ENCODE measurements at regions not wholly inside any gene's neighbourhood (a gene's known extent, or its start where the extent isn't known, plus 50 kb on each side); places are given as distances from the start of the nearest gene placed in this dataset.
"Not testable (repeated sequence)": the region's sequence is repeated elsewhere in the genome, so short reads cannot be mapped to it uniquely, and the experiment has no call there.

- in situ Hi-C loops (cut with MboI; ENCODE audit: low sequenced_read_pairs) = no loop called here
Measured at GRCh38 chr5:19125956-19126713, 861.9 kb downstream of the CDH18 start.

- in situ Hi-C loops (cut with MboI; ENCODE audit: low sequenced_read_pairs) = no loop called here
Measured at GRCh38 chr5:19140276-19140675, 847.7 kb downstream of the CDH18 start.

DNA sequence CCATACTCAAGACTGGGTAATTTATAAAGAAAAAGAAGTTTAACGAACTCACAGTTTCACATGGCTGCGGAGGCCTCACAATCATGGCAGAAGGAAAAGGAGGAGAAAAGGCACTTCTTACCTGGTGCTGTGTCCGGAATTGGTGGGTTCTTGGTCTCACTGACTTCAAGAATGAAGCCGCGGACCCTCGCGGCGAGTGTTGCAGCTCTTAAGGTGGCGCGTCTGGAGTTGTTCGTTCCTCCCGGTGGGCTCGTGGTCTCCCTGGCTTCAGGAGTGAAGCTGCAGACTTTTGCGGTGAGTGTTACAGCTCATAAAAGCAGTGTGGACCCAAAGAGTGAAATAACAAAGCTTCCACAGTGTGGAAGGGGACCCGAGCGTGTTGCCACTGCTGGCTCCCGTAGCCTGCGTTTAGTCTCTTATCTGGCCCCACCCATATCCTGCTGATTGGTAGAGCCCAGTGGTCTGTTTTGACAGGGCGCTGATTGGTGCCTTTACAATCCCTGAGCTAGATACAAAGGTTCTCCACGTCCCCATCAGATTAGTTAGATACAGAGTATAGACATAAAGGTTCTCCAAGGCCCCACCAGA lies 846.0 kb downstream of the CDH18 start:
- in situ Hi-C loops (cut with MboI; ENCODE audit: low sequenced_read_pairs) = not testable (repeated sequence)

DNA sequence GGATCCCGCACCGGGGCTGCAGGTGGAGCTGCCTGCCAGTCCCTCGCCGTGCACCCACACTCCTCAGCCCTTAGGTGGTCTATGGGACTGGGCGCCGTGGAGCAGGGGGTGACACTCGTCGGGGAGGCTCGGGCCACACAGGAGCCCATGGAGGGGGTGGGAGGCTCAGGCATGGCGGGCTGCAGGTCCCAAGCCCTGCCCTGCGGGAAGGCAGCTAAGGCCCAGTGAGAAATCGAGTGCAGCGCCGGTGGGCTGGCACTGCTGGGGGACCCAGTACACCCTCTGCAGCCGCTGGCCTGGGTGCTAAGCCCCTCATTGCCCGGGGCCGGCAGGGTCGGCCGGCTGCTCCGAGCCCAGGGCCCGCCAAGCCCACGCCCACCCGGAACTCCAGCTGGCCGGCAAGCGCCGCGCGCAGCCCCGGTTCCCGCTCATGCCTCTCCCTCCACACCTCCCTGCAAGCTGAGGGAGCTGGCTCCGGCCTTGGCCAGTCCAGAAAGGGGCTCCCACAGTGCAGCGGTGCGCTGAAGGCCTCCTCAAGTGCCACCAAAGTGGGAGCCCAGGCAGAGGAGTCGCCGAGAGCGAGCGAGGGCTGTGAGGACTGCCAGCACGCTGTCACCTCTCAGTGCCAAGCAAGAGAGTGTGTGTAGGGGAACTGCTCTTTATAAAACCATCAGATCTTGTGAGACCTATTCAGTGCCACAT lies 845.1 kb downstream of the CDH18 start:
- in situ Hi-C loops (cut with MboI; ENCODE audit: low sequenced_read_pairs) = not testable (repeated sequence)

DNA sequence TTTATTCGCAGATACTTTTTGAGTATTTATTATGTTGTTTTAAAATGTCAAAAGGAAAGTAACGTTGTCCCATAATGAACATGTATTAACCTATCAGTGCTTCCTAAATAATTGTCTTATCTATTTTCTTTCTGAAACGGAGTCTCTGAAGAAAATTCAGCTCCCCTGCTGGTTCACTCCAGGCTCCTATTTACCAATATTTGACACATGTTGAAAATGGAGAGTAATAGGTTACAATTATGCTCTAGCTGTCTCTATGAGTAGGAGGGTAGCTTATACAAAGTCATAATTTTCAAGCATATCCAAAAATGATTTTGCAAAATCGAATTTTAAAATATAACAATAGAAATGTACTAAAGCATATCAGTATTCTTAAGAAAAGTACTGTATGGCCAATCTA lies 844.1 kb downstream of the CDH18 start:
- in situ Hi-C loops (cut with MboI; ENCODE audit: low sequenced_read_pairs) = no loop called here

DNA sequence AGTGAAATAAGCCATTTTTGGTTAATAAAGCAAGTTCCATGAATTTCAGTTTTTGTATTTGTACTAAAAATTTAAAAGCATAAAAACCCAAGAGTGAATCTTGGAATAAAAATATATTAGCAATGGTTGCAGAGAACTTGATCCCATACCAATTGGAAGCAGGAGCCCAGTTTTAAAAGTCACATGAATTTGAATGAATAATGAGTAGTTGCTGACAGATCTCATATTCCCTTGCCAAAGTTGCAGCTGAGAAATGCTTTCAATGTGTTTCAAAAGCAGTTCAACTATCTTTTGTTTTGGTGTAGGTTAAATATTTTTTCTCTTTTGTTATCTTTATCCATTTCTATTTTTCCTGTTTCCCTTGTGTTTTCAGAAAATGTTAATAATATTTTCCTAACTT lies 818.6 kb downstream of the CDH18 start:
- in situ Hi-C loops (cut with MboI; ENCODE audit: low sequenced_read_pairs) = no loop called here

DNA sequence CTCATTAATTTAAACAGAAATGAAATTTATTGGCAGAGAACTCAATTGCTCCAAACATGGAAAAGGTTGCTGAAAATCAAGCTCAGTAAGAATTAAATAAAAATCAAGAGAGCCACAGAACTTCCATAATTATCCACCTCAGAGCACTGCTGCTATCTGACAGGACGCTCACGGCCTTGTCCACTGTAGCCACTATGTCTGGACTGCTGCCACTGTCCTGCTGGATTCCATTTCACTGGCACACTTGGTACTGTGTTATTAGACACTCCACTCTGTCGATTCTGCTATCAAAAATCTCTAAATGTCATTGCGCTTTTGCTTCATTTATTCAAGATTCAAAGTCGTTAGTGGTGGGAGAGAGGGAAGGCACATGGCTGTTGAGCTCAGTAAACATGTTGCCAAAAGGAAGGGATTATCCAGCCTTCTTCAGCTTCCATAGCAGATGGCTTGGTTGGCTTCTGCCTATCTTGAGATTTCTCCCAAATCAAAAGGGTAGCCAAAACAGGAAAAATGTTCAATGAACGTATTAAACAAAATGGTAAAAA lies 815.0 kb downstream of the CDH18 start:
- in situ Hi-C loops (cut with MboI; ENCODE audit: low sequenced_read_pairs) = no loop called here

- in situ Hi-C loops (cut with MboI; ENCODE audit: low sequenced_read_pairs) = no loop called here
Measured at GRCh38 chr5:19175776-19176570, 812.0 kb downstream of the CDH18 start.

DNA sequence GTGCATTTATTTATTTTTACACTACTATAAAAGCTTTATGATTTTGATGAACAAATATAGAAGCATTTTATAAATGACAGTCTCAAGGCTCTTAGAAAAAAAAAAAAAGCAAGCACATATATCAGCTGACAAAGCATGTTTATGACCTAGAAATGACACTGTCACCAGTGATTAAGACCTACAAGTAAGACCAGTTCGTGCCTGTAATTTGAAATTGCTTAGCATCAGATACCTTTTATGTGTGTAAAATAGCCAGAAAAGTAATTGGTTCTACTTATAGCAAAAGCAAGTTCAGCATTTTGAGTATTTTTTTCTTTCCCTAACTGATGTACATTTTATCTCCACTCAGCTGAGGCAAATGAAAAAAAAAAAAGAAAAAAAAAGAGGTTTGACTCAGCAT lies 808.4 kb downstream of the CDH18 start:
- in situ Hi-C loops (cut with MboI; ENCODE audit: low sequenced_read_pairs) = no loop called here

DNA sequence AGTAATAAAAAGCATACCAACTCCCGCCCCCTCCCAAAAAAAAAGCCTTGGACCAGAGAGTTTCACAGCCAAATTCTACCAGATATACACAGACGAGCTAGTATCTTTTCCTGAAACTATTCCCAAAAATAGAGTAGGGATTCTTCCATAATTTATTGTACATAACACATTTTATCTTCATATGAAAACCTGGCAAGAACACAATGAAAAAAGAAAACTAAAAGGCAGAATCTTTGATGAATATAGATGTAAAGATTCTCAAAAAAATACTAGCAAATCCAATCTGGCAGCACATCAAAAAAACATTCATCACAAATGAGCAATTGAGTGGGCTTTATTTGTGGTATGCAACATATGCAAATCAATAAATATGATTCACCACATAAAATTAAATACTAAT lies 798.8 kb downstream of the CDH18 start:
- in situ Hi-C loops (cut with MboI; ENCODE audit: low sequenced_read_pairs) = no loop called here

GRCh38 chr5:19193631-19194030 lies 794.4 kb downstream of the CDH18 start:
- in situ Hi-C loops (cut with MboI; ENCODE audit: low sequenced_read_pairs) = no loop called here

- in situ Hi-C loops (cut with MboI; ENCODE audit: low sequenced_read_pairs) = no loop called here
Measured at GRCh38 chr5:19196631-19197030, 791.4 kb downstream of the CDH18 start.

DNA sequence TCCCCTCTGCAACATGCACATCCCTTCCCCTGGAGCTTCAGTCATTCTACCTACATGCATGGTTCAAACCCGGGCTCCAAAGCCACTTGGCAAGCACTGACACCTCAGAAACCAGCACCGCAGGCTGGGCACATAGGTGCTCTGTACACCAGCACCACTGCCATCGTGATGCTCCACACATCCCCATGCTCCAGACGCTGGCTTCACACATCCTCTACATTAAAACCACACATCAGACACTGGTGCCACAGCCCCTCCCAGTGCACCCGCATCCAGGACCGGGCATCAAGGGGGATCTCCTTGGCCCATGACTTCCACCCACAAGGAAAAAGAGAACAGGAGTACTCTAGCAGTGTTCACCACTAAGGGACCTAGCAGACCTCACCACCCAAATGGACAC lies 787.7 kb downstream of the CDH18 start:
- in situ Hi-C loops (cut with MboI; ENCODE audit: low sequenced_read_pairs) = no loop called here

DNA sequence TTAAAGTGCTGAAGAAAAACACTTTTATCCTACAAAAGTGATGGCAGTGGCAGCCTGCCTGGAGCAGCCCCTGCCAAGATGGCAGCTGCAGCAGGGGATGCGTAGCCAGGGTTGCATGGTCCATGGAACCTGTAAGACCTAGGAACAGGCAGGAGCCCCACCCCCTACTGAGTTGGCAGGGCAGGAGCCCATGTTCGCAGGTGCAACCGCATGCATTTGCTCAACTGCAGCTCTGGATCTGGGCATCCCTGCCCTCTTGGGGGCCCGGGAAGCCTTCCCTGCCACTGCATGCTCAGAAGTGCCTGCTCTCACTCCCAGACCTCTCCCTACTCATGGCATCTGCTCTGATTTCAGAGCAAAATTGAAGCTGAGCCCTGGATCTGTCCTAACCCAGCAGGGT lies 779.6 kb downstream of the CDH18 start:
- in situ Hi-C loops (cut with MboI; ENCODE audit: low sequenced_read_pairs) = no loop called here

- in situ Hi-C loops (cut with MboI; ENCODE audit: low sequenced_read_pairs) = no loop called here
Measured at GRCh38 chr5:19210886-19211285, 777.1 kb downstream of the CDH18 start.

DNA sequence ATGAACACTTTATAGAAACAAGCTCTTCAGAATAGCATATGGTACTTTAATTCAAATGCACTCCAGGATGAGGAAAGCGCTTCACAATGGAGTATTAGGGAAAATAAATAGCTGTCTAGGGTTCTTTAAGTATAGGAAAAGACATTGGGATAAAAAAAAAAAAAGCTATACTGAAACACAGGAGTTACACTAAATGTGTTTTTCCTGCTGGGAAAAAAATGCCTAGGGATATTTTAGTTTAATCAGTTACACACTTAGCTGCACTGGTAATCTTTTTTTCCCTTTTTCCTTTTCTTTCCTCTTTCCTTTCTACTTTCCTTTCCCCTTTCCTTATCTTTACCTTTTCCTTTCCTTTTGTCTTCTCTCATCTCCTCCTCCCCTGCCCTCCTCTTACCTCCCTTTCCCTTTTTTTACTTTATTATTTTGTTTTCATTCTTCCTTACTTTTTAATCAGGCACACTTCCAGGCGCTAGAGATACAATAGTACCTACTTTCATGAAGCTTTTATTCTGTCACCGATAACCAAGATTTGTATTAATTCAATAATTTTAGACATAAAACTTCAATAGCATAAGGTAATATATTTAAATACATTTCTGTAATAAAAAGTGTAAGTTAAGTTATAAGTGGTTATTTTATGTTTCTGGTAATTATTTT lies 758.7 kb downstream of the CDH18 start:
- in situ Hi-C loops (cut with MboI; ENCODE audit: low sequenced_read_pairs) = no loop called here

DNA sequence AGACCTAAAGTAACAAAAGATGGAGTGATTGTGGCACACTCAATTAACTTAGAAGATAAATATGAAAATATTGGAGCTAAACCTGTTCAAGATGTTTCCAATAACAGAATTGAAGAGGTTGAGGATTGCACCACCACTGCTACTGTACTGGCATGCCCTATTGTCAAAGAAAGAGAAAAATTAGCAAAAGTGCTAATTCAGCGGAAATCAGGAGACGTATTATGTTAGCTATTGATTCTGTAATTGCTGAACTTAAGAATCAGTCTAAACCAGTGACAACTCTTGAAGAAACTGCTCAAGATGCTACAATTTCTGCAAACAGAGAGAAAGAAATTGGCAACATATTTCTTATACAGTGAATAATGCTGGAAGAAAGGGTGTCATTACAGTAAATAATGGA lies 754.4 kb downstream of the CDH18 start:
- in situ Hi-C loops (cut with MboI; ENCODE audit: low sequenced_read_pairs) = no loop called here

- in situ Hi-C loops (cut with MboI; ENCODE audit: low sequenced_read_pairs) = no loop called here
Measured at GRCh38 chr5:19235101-19235584, 752.9 kb downstream of the CDH18 start.

DNA sequence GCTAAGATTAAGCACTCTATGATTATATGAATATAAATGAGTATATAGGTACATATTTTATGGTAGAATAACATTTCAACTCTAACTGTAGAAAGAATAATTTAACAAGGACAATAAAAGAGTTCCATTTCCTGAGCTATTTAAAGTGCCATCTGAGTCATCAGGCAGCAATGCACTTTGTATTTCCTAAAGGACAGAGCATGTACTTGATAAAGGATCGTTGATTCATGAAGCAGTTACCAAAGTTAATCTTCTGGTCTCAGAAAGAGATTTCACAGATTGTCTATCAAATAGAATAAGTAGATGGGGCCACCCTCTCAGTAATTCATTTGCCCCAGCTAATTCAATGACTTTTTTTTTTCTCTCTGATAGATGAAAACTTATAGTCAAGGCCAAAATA lies 747.8 kb downstream of the CDH18 start:
- in situ Hi-C loops (cut with MboI; ENCODE audit: low sequenced_read_pairs) = no loop called here

DNA sequence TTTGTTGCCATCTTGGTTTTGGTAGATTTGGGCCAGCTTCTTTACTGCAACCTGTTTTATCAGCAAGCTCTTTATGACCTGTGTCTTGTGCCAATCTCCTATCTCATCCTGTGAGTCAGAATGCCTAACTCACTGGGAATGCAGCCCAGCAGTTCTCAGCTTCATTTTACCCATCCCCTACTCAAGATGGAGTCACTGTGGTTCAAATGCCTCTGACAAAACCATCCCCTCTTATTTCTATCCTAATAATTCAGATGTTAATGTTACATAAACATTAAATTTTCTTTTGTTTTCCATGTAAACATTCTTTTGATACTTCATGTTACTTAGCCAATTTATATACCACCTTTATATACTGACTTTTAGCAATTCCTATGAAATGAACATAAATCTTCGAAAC lies 746.3 kb downstream of the CDH18 start:
- in situ Hi-C loops (cut with MboI; ENCODE audit: low sequenced_read_pairs) = no loop called here

Data from HL-60/S4 (cell line).